Keratinocyte (primary cell): ENCODE measurements at regions not wholly inside any gene's neighbourhood (a gene's known extent, or its start where the extent isn't known, plus 50 kb on each side); places are given as distances from the start of the nearest gene placed in this dataset.

Experiments used
- DNase-seq: peaks from one replicate; pipeline ENCODE4 v3.0.0-alpha.2; 2011; ENCODE audit warnings: low read depth, missing footprints, low spot score
- FAIRE-seq: peaks from 2 replicates; lab custom pipeline; 2011; peaks lifted over from hg19 to GRCh38; lab: Jason Lieb, UNC
- H2AFZ ChIP-seq: 2 replicates; pipeline ENCODE4 v1.6.0; 2012; ENCODE audit warnings: low read length, control low read depth, inconsistent platforms; ENCODE audit not compliant: control insufficient read depth
- H3K27ac ChIP-seq: 2 replicates; pipeline ENCODE4 v1.5.1; 2011; ENCODE audit warnings: low read length; ENCODE audit not compliant: control insufficient read depth, insufficient read depth
- H3K27me3 ChIP-seq: 3 replicates; pipeline ENCODE4 v1.6.0; 2011; ENCODE audit warnings: low read length; ENCODE audit not compliant: control insufficient read depth, insufficient read depth; ENCODE audit errors: extremely low read depth
- H3K36me3 ChIP-seq, 2 experiments: 2 replicates in 1 of 2; 3 replicates in 1 of 2; pipeline ENCODE4 v1.5.1; 2011; ENCODE audit warnings: low read length in 2 of 2, mild to moderate bottlenecking in 1 of 2; ENCODE audit not compliant: control insufficient read depth in 2 of 2, insufficient read depth in 2 of 2; ENCODE audit errors: extremely low read depth in 1 of 2
- H3K4me1 ChIP-seq: 3 replicates; pipeline ENCODE4 v1.5.1; 2011; ENCODE audit warnings: low read length; ENCODE audit not compliant: control insufficient read depth, insufficient read depth; ENCODE audit errors: extremely low read depth
- H3K4me2 ChIP-seq: 3 replicates; pipeline ENCODE4 v1.6.0; 2011; ENCODE audit warnings: low read depth, low read length; ENCODE audit not compliant: control insufficient read depth, insufficient read depth; ENCODE audit errors: extremely low read depth
- H3K4me3 ChIP-seq, 3 experiments: fragments of 200-600 bp in 1 of 3; sonication (generic) in 1 of 3; 2 replicates in 2 of 3; 3 replicates in 1 of 3; pipeline ENCODE4 v1.5.1; 2011 to 2016; ENCODE audit warnings: low read length in 3 of 3, mild to moderate bottlenecking in 3 of 3, control low read depth in 2 of 3, inconsistent platforms in 1 of 3, low read depth in 1 of 3, mixed read lengths in 1 of 3, mixed run types in 1 of 3, moderate library complexity in 1 of 3; ENCODE audit not compliant: control insufficient read depth in 2 of 3, insufficient read depth in 2 of 3; ENCODE audit errors: extremely low read depth in 1 of 3
- H3K79me2 ChIP-seq: 2 replicates; pipeline ENCODE4 v1.6.0; 2012; ENCODE audit warnings: low read length; ENCODE audit not compliant: control insufficient read depth, insufficient read depth
- H3K9ac ChIP-seq: 3 replicates; pipeline ENCODE4 v1.6.0; 2011; ENCODE audit warnings: low read length; ENCODE audit not compliant: control insufficient read depth, insufficient read depth; ENCODE audit errors: extremely low read depth
- H3K9me1 ChIP-seq: 3 replicates; pipeline ENCODE4 v1.6.0; 2011; ENCODE audit warnings: low read length; ENCODE audit not compliant: control insufficient read depth, insufficient read depth; ENCODE audit errors: extremely low read depth
- H3K9me3 ChIP-seq: 2 replicates; pipeline ENCODE4 v1.5.1; 2012; ENCODE audit warnings: low read depth, low read length; ENCODE audit not compliant: control insufficient read depth
- H4K20me1 ChIP-seq: 3 replicates; pipeline ENCODE4 v1.6.0; 2011; ENCODE audit warnings: low read length; ENCODE audit not compliant: control insufficient read depth, insufficient read depth; ENCODE audit errors: extremely low read depth
- EZH2 ChIP-seq: IDR thresholded peaks from one replicate; pipeline ENCODE4 v1.6.1; 2012; ENCODE audit warnings: inconsistent platforms, mild to moderate bottlenecking, low read length, moderate library complexity
- dilution Hi-C: fragments of 300-500 bp; cut with MboI; formaldehyde crosslinking; loops from one replicate; pipeline ENCODE4 v1.7.0; 2020; ENCODE audit warnings: low sequenced_read_pairs; ENCODE audit not compliant: extremely low pct_ligation_motif_present
- TF ChIP-seq, protein P1 (sequence below), 3 experiments: IDR thresholded peaks in 1 of 3; conservative IDR thresholded peaks in 1 of 3; optimal IDR thresholded peaks in 1 of 3; 2 replicates in 2 of 3; 3 replicates in 1 of 3; pipeline versions ENCODE3 to v1.5.1; 2011; ENCODE audit warnings: low read length in 3 of 3, mild to moderate bottlenecking in 3 of 3, moderate library complexity in 2 of 3, control low read depth in 1 of 3, inconsistent platforms in 1 of 3; ENCODE audit not compliant: insufficient read depth in 2 of 3; ENCODE audit errors: extremely low read depth in 1 of 3

DNA sequence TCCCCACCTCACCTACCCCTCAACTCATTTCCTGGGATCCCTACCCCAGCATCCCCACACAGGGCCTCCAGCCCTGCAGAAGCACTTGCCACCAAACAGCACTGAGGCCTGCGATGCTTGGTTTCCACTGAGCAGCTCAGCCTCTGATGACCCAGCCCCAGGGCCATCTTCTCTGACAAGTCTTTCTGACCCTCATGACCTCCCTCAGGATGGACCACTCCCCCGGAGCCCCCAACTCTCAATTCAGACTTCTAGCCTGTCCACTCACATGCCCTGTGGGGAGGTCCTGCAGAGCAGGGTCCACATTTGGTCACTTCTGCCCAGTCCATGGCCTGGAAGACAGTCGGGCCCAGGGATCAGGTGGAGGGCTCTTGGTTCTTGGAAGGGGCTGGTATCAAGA lies 63.4 kb upstream of the SPATA12 start:
- no peak overlapping the region for H3K27ac ChIP-seq
- no peak for FAIRE-seq
- DNase-seq, result no peak

DNA sequence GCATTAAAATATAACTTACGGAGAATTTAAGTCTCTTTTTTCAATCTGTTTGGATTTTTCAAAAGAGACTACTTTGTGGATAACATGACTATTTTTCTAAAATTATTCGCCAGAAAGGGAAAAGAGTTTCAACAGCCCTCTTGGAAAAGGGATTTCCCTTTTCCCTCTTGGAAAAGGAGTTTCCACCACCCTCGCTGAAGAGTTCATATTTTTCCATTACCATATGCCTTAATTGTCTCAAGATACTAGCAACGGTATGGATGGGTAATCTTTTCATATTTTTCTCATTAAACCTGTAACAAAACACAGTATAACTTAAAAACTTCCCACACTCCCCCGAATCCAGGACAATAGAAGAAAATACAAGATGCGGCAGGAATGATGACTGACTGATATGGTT lies 66.1 kb upstream of the SPATA12 start:
- FAIRE-seq, result no peak
- H3K9me1 ChIP-seq, result no peaks in the 10 kb centered on the region
- TF ChIP-seq, protein P1, sequence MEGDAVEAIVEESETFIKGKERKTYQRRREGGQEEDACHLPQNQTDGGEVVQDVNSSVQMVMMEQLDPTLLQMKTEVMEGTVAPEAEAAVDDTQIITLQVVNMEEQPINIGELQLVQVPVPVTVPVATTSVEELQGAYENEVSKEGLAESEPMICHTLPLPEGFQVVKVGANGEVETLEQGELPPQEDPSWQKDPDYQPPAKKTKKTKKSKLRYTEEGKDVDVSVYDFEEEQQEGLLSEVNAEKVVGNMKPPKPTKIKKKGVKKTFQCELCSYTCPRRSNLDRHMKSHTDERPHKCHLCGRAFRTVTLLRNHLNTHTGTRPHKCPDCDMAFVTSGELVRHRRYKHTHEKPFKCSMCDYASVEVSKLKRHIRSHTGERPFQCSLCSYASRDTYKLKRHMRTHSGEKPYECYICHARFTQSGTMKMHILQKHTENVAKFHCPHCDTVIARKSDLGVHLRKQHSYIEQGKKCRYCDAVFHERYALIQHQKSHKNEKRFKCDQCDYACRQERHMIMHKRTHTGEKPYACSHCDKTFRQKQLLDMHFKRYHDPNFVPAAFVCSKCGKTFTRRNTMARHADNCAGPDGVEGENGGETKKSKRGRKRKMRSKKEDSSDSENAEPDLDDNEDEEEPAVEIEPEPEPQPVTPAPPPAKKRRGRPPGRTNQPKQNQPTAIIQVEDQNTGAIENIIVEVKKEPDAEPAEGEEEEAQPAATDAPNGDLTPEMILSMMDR (optimal IDR thresholded peaks at IDR 0.05 in 1 of 3, IDR thresholded peaks at IDR 0.05 in 1 of 3, conservative IDR thresholded peaks at IDR 0.05 in 1 of 3; ENCODE audit: extremely low read depth in 1 of 3, insufficient read depth in 2 of 3, low read length in 3 of 3), result no peak
- TF ChIP-seq EZH2, result no peak
- H3K4me1 ChIP-seq, result no peaks in the 10 kb centered on the region
- DNase-seq, result no peak
- H3K27me3 ChIP-seq, result no peaks in the 10 kb centered on the region
- no peak overlapping the region for H3K9ac ChIP-seq
- no peaks in the 10 kb centered on the region for H3K9me3 ChIP-seq
- H2AFZ ChIP-seq, result no peak overlapping the region
- no peak overlapping the region for H3K27ac ChIP-seq
- H3K4me2 ChIP-seq, result no peak overlapping the region
- H4K20me1 ChIP-seq, result no peaks in the 10 kb centered on the region
- dilution Hi-C loops, result loop anchor here (25.0 kb wide), 2 partner anchors 93 to 282 kb away; no protein-coding TSS in a partner anchor
- H3K36me3 ChIP-seq, result no peaks in the 10 kb centered on the region
- no peak overlapping the region for H3K4me3 ChIP-seq
- no peaks in the 10 kb centered on the region for H3K79me2 ChIP-seq

More for the DNA sequence above, 63.4 kb upstream of the SPATA12 start:
- TF ChIP-seq, protein P1 (optimal IDR thresholded peaks at IDR 0.05 in 1 of 3, IDR thresholded peaks at IDR 0.05 in 1 of 3, conservative IDR thresholded peaks at IDR 0.05 in 1 of 3; ENCODE audit: extremely low read depth in 1 of 3, insufficient read depth in 2 of 3, low read length in 3 of 3), result no peak
- no peak for TF ChIP-seq EZH2
- Histone ChIP-seq H3K4me3 (no peak overlapping the region), H3K36me3 (no peaks in the 10 kb centered on the region), H3K4me2 (no peak overlapping the region), H4K20me1 (no peaks in the 10 kb centered on the region), H3K4me1 (no peaks in the 10 kb centered on the region), H3K9me3 (no peaks in the 10 kb centered on the region), H2AFZ (no peak overlapping the region), H3K9ac (no peak overlapping the region), H3K9me1 (no peaks in the 10 kb centered on the region), H3K27me3 (no peaks in the 10 kb centered on the region), H3K79me2 (no peaks in the 10 kb centered on the region)
- dilution Hi-C loops, result loop anchor here (25.0 kb wide), 2 partner anchors 90 to 285 kb away; no protein-coding TSS in a partner anchor
